ENCODE measurements at regions not wholly inside any gene's neighbourhood (a gene's known extent, or its start where the extent isn't known, plus 50 kb on each side); places are given as distances from the start of the nearest gene placed in this dataset.

- Histone ChIP-seq H3K79me2 (ENCODE audit: control insufficient read depth in 1 of 2, insufficient read depth in 2 of 2, low read length in 2 of 2) (no peaks in the 10 kb centered on the region), H4K5ac (ENCODE audit: insufficient read length, low read depth, low read length) (no peak overlapping the region), H3K4me3 (ENCODE audit: extremely low read depth in 1 of 4, insufficient read depth in 2 of 4, low read depth in 3 of 4, low read length in 4 of 4) (no peak overlapping the region), H2BK15ac (ENCODE audit: low read length) (no peak overlapping the region), H3K56ac (replicated peaks; ENCODE audit: insufficient read length, low read depth, low read length) (no peak overlapping the region), H3K9me3 (ENCODE audit: insufficient read depth in 2 of 2, low read depth in 1 of 2, low read length in 1 of 2) (no peaks in the 10 kb centered on the region), H3K4ac (replicated peaks; ENCODE audit: insufficient read length, low read depth, low read length) (no peak overlapping the region), H3K4me1 (replicated peaks in 1 of 4; ENCODE audit: control insufficient read depth in 3 of 4, insufficient read depth in 4 of 4, low read length in 3 of 4) (no peaks in the 10 kb centered on the region), H3K36me3 (ENCODE audit: control insufficient read depth in 2 of 4, insufficient read depth in 4 of 4, low read length in 3 of 4) (no peaks in the 10 kb centered on the region; a peak in 1 of 8 replicates), H4K91ac (replicated peaks; ENCODE audit: insufficient read length, low read length) (no peak overlapping the region), H2BK12ac (ENCODE audit: low read depth, low read length) (no peak overlapping the region), H2BK120ac (replicated peaks; ENCODE audit: low read depth, low read length) (no peak overlapping the region), H2AK5ac (ENCODE audit: low read depth, low read length) (no peak overlapping the region), H3K23ac (ENCODE audit: insufficient read length) (no peak overlapping the region), H4K8ac (ENCODE audit: extremely low read depth, insufficient read depth, low read length) (no peak overlapping the region), H4K20me1 (replicated peaks in 1 of 2; ENCODE audit: control insufficient read depth in 1 of 2, insufficient read depth in 2 of 2, low read length in 2 of 2) (no peaks in the 10 kb centered on the region), H3K18ac (ENCODE audit: extremely low read depth, low read length) (no peak overlapping the region), H3K23me2 (ENCODE audit: low read depth, low read length) (no peaks in the 10 kb centered on the region), H3K27ac (ENCODE audit: low read depth, low read length) (no peak overlapping the region), H3K14ac (ENCODE audit: insufficient read length) (no peak overlapping the region), H2BK5ac (ENCODE audit: low read depth, low read length) (no peak overlapping the region), H3K9ac (replicated peaks in 1 of 4; ENCODE audit: extremely low read depth in 1 of 4, low read depth in 3 of 4, low read length in 3 of 4) (no peak overlapping the region), H3K27me3 (replicated peaks in 1 of 4; ENCODE audit: control insufficient read depth in 3 of 4, extremely low read depth in 1 of 4, insufficient read depth in 3 of 4, low read length in 3 of 4) (no peaks in the 10 kb centered on the region), H2BK20ac (ENCODE audit: low read length) (no peak overlapping the region), H2AFZ (ENCODE audit: low read length) (no peak overlapping the region), H3K79me1 (ENCODE audit: low read depth, low read length) (no peaks in the 10 kb centered on the region), H3K4me2 (ENCODE audit: insufficient read depth in 1 of 2, low read depth in 2 of 2, low read length in 2 of 2) (no peak overlapping the region)
- ChIA-PET CTCF (ENCODE audit: partially characterized antibody) (interaction anchor here (0.9 to 1.7 kb wide), 2 partner anchors 452 to 453 kb away, joined by 3 to 4 read pairs; no protein-coding TSS in a partner anchor), POLR2A (ENCODE audit: partially characterized antibody) (no interaction called here)
- 87% methylated on average over 5 of the region's 5 CpGs; no CpG with 5 or more reads in 1 of the 2 experiments for whole genome bisulfite sequencing, 2 experiments (ENCODE audit: extremely low coverage in 1 of 2, insufficient coverage in 1 of 2, insufficient read length in 1 of 2, insufficient replicate concordance in 2 of 2, low coverage in 1 of 2, low lambda C conversion rate in 2 of 2, missing lambda C conversion rate in 1 of 2)
- TF ChIP-seq TAF1 (IDR thresholded peaks at IDR 0.05; ENCODE audit: low read depth, low read length) (no peak), YY1 (IDR thresholded peaks at IDR 0.05; ENCODE audit: low read depth, low read length) (no peak), POLR2AphosphoS5 (IDR thresholded peaks at IDR 0.05; ENCODE audit: low read depth, low read length) (no peak), TAF7 (optimal IDR thresholded peaks at IDR 0.05; ENCODE audit: borderline replicate concordance, low read depth, low read length) (no peak)
- TF ChIP-seq, protein P1, sequence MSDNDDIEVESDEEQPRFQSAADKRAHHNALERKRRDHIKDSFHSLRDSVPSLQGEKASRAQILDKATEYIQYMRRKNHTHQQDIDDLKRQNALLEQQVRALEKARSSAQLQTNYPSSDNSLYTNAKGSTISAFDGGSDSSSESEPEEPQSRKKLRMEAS (IDR thresholded peaks at IDR 0.05) = no peak
- FAIRE-seq (no peak), DNase-seq (ENCODE audit: low read depth in 1 of 2, low spot score in 2 of 2) (no peak)
Observed at GRCh38 chr18:51562866-51563265, 365.4 kb upstream of the MEX3C start.
